ENCODE measurements at regions not wholly inside any gene's neighbourhood (a gene's known extent, or its start where the extent isn't known, plus 50 kb on each side); places are given as distances from the start of the nearest gene placed in this dataset.

DNA sequence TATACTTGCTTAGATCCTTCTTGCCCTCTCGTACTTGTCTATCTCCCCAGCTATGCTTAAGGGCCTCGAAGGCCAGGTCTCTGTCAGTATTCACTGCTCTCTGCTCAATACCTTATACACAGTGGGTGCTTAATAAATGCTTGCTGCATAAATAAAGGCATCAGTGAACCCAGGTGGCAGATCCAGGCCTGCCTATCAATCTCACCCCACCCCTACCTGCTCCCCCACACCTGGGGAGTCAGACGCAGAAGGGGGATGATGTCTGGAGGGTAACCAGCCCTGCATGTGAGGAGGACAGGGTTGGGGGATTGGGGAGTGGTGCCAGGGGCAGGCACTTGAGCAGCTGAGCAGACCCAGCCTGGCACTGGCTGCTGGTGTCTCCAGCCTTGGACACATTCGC lies 430.6 kb downstream of the MN1 start:
- intact Hi-C loops (cut with DNase I): no loop called here
- no peak for ATAC-seq

DNA sequence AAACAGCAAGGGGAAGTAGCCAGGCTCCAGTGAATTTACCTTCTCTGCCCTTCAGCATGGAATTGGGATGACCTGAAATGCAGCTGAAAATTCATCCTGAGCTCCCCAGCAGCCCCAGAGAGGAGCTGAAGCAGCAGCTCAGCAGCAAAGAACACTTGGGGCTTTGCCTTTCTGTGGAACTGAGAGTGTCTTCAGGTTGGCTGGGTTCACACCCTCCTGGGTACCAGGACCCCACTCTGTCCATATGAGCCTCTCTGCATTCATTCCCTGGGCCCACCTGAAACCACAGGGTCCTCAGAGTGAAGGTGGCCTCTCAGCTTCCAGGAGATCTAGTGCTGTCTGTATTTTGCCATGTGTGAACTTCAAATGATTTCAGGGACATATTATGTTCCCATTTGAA lies 429.2 kb downstream of the MN1 start:
- intact Hi-C loops (cut with DNase I): no loop called here
- ATAC-seq: no peak
- DNase-seq (ENCODE audit: missing footprints): no peak

More for the DNA sequence above, 430.6 kb downstream of the MN1 start:
- no peak for DNase-seq (ENCODE audit: missing footprints)

- ATAC-seq: no peak
- DNase-seq (ENCODE audit: missing footprints): no peak
- intact Hi-C loops (cut with DNase I): no loop called here
Measured at GRCh38 chr22:27372969-27373670, 428.4 kb downstream of the MN1 start.

- intact Hi-C loops (cut with DNase I): no loop called here
- DNase-seq (ENCODE audit: missing footprints) (no peak), ATAC-seq (no peak)
Measured at GRCh38 chr22:27377501-27378295, 423.9 kb downstream of the MN1 start.

DNA sequence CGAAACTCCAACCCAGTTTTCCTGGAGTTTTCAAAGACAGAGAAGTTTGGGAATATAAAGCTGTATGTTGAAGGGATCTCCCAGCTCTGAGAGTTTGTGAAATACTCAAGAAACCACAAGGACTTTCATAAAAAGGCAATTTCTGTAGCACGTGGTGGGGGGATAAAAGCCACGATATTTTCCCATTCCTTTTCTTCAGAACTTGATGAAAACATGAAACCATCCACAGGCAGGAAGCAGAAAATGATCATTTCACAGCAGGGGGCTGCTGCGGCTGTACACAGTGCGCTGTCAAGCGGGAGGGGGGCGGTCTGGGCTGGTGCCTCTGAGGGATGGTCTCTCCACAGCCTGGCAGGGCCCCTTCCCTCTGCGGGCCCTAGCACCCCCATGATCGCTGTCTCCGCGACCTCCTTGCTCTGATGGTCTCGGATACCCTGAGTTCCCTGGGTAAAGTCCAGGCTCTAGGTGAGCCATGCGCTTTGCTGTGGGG lies 423.2 kb downstream of the MN1 start:
- ATAC-seq (no peak), DNase-seq (ENCODE audit: missing footprints) (no peak)
- intact Hi-C loops (cut with DNase I): no loop called here

DNA sequence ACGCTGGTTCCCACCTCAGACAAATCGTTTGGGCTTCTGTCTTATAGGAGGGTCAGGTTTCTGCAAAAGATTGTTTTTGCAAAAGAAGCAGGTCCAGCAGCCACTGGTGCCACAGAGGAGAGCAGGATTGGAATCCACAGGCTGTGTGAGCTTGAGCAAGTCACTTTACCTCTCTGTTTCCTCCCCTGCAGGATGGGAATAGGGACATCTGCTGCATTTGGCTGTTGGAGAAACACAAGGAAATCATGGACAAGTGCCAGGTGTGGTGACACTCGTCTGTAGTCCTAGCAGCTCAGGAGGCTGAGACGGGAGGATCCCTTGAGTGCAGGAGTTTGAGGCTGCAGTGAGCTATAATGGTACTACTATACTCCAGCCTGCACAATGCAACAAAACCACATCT lies 422.6 kb downstream of the MN1 start:
- DNase-seq (ENCODE audit: missing footprints): no peak
- intact Hi-C loops (cut with DNase I): no loop called here

DNA sequence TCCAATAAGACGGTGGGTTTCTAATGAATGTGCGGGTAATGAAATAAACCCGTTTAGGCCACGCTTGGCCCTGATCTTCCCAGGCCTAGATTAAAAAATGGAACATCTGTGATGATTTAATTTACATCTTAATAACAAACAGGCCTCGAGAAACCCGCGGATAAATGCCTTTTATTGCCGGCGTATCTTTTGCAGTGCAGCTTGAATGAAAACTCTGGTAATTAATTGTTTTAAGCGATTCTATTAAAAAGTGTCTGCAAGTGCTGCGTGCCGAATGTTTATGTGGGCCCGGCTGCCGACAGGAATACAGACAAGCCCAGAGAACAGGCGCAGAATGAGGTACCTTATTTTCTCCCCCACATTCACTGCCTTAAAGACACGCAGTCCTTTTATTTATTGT lies 420.7 kb downstream of the MN1 start:
- no peak for ATAC-seq
- DNase-seq (ENCODE audit: missing footprints): no peak
- intact Hi-C loops (cut with DNase I): no loop called here

More for the DNA sequence above, 422.6 kb downstream of the MN1 start:
- no peak for ATAC-seq

- no peak for DNase-seq (ENCODE audit: missing footprints)
- intact Hi-C loops (cut with DNase I): no loop called here
- ATAC-seq: no peak
Measured at GRCh38 chr22:27381552-27381951, 420.0 kb downstream of the MN1 start.

DNA sequence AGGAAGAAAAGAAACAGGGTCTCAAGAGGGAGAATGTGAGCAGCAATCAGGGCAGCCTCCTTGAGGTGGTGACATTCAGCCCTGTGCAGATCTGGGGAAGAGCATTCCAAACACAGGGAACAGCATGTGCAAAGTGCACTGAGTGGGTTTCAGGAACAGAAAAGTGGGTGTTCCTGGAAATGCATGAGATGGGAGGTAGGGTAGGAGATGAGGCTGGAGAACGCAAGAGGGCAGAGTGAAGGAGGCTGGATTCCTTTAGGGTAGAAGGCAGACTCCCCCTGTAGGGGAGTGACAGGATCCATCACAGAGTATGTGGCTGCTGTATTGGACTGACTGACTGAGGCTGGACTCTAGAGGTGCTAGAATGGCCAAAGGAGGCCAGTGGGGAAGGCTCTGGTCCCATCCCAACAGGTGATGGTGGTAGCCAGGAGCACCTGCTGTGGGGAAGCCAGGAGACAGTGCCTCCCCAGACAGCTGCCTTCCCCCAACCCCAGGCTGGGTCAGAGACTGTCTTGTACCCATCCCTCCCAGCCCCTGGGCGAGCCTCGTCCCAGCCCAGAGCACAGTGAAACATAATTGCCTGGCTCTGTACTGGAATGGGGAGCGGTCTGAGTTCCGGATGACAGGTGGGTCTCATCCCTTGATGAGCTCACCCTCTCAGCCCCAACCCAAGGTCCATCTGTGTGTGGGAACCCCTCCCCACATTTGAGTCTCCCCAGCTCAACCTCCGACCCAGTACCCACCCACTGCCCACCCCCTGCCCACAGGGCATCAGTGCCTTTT lies 419.4 kb downstream of the MN1 start:
- ATAC-seq (no peak), DNase-seq (ENCODE audit: missing footprints) (no peak)
- intact Hi-C loops (cut with DNase I): no loop called here

DNA sequence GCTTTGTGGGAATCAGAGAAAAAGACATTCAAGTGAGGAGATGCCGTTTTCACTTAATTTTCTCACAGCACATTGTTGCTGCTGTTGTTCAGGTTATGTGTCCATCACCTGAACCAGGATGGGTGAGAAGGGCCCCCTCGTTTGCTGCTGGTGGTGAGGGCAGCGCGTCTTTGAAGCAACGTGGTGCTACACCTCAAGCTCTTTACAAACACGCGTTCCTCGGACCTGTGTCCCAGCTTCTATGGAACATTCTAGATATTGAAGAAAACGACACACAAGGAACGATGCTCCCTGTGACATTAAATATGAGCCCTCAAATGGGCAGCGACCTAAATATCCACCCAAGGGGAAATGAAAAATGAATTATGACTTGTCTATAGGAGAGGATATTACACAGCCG lies 418.6 kb downstream of the MN1 start:
- DNase-seq (ENCODE audit: missing footprints) (no peak), ATAC-seq (no peak)
- intact Hi-C loops (cut with DNase I): no loop called here

GRCh38 chr22:27383896-27384295 lies 417.7 kb downstream of the MN1 start:
- intact Hi-C loops (cut with DNase I): no loop called here
- no peak for DNase-seq (ENCODE audit: missing footprints)

DNA sequence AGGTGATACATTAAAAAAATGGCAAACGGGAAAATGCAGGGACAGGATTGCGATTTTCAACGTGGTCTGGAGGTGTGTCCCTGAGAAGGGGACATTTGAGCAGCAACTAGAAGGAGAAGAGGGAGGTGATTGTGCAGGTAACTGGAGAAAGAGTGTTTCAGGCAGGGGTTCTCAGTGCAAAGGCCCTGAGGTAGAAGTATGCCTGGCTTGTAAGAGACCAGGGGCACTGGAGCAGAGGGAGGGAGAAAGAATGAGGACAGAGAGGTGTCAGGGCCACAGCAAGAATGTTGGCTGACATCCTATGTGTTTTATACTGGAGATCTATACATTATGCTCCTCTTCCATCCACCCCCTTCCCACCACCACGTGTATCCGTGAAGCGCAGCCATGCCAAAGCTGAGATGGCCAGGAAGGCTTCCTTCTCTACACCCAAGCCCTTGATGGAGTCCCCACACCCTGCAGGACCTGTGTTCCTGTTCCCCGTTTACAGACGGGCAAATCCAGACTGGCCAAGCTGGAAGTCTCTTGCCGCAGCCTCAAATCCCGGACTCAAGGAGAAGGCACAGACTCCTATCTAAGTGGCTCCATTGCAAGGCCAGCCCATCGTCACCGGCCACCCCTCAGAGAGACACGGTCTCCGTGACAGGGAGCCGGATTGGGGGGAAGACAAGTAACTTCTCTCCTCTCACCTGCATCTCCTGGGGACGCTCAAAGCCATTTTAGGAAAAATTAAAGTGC lies 416.1 kb downstream of the MN1 start:
- no peak for DNase-seq (ENCODE audit: missing footprints)
- intact Hi-C loops (cut with DNase I): no loop called here
- ATAC-seq: no peak

More at GRCh38 chr22:27383896-27384295, 417.7 kb downstream of the MN1 start:
- no peak for ATAC-seq

DNA sequence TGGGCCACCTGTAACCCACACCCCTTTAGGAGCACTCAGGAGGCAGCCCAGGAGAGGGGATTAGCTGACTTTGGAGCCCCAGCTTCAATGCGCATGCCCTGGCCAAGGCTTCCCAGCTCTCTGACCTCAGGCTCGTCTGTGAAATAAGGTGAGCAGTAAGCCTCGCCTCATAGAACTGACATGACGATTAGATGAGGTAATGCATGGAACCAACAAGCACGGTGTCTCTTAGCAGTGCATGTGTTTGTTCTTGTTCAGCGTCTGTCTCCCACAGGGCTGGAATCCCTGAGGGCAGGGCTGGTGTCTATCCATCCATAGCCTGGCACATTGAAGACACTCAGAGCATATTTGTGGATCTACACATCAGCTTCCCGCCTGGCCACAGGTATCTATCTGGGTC lies 415.4 kb downstream of the MN1 start:
- no peak for ATAC-seq
- no peak for DNase-seq (ENCODE audit: missing footprints)
- intact Hi-C loops (cut with DNase I): no loop called here

- ATAC-seq (no peak), DNase-seq (ENCODE audit: missing footprints) (no peak)
- intact Hi-C loops (cut with DNase I): no loop called here
Measured at GRCh38 chr22:27387561-27387960, 414.0 kb downstream of the MN1 start.

GRCh38 chr22:27388090-27388600 lies 413.4 kb downstream of the MN1 start:
- ATAC-seq: no peak
- DNase-seq (ENCODE audit: missing footprints): no peak
- intact Hi-C loops (cut with DNase I): no loop called here

- DNase-seq (ENCODE audit: missing footprints) (no peak), ATAC-seq (no peak)
- intact Hi-C loops (cut with DNase I): no loop called here
Measured at GRCh38 chr22:27389727-27390075, 411.9 kb downstream of the MN1 start.

- ATAC-seq: peak; percentile 89
- intact Hi-C loops (cut with DNase I): no loop called here
- peak; percentile 80 for DNase-seq (ENCODE audit: missing footprints)
Measured at GRCh38 chr22:27391092-27391770, 410.3 kb downstream of the MN1 start.

DNA sequence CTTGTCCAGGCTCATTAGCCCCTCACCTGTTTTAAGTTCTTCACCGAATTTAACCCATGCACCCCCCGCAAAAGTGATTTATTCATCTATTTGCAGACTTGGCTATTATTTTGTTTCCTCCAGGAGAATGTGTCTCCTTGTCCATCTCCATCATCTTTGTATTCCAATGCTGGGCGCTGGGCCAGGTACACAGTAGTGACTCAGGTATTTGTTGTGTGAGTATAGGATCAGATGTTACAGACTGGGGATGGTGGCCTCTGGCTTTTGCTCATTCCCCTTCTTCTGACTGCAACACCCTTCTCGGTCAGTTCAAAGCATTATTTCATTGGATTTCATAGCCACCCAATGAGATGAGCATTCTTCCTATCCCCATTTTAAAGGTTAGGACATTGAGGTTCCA lies 408.2 kb downstream of the MN1 start:
- intact Hi-C loops (cut with DNase I): no loop called here
- no peak for DNase-seq (ENCODE audit: missing footprints)
- no peak for ATAC-seq

Data from Right ventricle myocardium inferior (tissue), 1 donor.